Stimulated activated CD4-positive, alpha-beta T cell treated with anti-CD3 and anti-CD28 coated beads, TNF-alpha, amount 100 ng/mL, for 24 hours (primary cell): ENCODE measurements at regions not wholly inside any gene's neighbourhood (a gene's known extent, or its start where the extent isn't known, plus 50 kb on each side); places are given as distances from the start of the nearest gene placed in this dataset.

Experiments
- DNase-seq, 3 experiments: peaks; one replicate each; pipeline ENCODE4 v3.0.0-alpha.2; 2020; ENCODE audit warnings: low read depth in 3 of 3

DNA sequence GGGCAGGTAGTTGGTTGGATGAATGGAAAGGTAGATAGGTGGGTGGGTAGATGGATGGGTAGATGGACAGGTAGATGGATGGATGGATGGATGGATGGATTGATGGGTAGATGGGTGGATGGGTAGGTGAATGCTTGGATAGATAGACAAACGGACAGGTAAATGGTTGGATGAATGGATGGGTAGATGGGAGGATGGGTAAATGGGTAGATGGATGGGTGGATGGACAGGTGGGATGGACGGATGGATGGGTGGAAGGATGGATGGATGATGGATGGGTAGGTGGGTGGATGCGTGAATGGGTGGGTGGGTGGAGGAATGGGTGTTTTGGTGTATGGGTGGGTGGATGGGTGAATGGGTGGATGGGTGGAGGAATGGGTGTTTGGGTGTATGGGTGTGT is 50.1 kb upstream of the ASAP2 start:
- no peak for DNase-seq

DNA sequence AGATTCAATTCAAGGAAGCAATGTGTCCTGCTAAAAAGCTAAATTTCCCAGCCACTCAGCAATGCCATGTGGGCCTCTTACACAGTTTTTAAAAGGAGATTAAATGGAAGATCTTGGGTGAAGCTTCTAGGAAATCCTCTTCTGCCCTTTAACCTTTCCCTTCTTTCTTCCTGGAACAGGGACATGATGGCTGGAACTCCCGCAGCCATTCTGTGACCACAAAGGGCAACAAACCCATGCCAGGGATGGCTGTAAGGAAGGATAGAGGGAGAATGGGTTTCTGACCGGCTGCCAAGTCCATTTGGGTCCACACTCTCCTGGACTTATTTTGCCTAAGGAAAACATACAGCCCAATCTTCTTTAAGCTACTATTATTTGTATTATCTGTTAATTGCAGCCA is 52.6 kb upstream of the ASAP2 start:
- no peak for DNase-seq

DNA sequence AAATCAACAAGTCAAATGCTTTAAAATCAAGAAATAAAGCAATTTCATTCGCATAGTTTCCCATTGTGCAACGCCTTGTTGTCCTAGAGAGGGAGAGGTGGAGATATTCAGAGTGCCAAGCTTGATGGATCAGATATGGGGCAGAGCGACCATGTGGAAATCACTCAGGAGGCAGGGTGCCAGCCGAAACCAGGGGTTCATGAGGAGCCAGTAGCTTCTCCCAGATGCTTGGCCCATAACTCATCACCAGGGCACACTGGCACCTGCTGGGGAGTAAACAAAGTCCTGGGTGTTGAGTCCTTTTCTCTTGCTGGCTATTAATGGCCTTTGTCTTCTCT is 53.0 kb upstream of the ASAP2 start:
- no peak for DNase-seq

DNA sequence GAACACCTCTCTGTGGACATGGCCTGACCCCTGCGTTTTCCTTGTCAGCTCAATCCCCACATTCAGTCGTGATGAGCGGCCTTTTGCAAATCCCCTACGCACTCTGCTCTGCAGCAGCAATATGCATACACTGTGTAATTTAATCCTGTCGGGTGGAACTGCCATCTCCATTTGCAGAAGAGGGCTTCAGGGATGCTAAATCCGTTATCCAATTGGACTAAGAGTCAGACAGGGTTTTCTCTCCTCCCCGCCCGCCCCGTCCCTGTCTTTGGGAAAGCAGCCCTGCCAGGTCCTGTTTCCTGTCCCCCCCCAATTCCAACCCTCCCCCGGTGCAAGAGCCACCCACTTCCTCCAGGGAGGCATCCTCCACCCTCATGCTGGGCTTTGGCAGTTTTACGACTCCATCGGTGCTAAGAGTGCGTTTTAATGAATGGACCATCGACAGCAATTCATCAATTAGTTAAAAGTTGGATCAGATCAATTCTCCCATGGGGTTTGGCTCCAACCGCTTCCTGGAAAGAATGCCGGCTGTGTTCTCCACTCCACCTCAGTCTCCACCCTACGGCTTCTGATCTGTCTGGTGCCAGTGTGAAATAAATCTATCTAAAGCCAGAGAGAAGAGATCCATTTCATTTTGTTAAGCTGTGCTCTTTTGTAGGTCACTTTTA is 53.5 kb upstream of the ASAP2 start:
- DNase-seq = no peak

DNA sequence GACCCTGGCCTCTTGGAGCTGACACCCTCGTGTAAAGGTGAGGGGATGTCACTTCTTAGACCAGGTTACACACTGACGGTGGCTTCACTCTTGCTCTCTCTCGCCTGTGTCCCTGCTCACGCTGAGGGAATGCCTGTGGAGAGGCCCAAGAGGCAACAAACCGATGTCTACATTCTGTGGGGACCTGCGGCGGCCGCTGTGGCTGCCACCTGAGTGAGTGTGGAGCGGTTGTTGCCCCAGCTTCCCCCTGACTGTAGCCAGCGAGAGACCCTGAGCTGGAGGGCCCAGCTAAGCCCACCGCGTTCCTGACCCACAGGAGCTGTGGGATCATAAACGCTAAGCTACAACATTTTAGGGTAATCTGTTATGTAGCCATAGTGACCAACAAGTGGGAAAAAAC is 55.7 kb upstream of the ASAP2 start:
- no peak for DNase-seq

DNA sequence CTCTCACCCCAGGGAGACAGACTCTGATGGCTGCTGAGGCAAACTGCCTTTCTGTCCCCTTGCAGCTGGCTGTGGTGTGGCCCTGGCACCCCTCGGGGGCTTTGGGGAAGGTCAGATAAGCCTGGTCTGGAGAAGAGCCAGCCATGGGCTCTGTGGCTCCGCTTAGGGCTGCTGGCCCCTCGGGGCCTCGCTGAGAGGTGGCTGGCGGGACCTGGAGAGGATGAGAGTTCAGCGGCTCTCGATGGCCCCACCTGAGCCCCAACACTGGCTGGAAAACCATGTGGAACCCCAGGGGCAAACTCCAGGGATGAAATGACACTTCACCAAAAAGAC is 56.1 kb upstream of the ASAP2 start:
- DNase-seq = no peak

DNA sequence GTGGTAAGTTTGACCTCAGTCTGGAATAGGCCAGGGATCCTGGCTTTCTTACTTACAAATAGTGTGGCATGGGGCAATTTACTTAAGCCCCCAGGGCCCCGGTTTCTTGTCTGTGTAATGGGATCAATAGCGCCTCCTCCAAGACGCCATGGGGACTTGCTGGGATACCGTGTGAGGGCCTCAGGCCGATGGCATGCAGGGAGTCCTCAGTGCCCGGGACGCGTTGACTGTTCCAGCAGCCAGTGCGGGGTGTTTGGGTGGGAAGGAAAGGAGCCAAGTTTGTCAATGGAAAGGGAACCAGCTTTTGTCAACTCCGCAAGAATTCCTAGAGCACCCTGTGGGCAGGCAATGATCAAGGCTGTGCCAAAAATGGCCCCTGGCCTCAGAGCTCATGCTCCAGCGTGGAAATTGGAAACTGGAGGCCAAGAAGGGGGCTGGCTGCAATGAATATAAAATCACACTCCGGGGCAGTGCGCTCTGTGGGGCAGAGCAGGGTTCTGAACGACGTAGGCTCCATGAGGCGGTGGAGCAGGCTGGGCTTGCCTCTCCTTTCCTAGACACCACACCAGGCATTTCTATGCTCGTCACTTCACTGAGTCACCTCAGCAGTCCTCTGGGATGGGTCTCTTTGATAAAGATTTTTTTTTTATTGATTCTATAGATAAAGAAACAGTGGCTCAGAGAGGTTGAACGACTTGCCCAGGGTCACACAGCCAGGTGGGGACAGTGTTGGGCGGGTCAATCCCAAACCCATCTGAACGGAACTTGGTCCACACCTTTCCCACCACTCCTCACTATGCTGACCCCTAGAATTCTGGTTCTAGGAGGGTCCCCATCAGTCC is 56.7 kb upstream of the ASAP2 start:
- no peak for DNase-seq

DNA sequence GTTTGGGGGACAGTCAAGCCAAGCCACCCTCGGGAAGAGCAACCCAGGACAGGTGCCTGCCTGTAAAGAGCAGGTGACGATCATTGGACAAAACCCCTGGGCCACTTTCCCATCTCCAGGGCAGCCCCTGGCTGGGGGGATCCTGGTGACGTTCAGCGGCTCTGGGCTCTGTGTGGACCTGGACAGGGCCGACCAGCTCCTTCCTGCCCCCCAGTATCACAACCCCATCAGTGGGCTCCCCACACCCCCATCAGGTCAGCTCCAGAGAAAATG is 57.3 kb upstream of the ASAP2 start:
- DNase-seq = no peak

DNA sequence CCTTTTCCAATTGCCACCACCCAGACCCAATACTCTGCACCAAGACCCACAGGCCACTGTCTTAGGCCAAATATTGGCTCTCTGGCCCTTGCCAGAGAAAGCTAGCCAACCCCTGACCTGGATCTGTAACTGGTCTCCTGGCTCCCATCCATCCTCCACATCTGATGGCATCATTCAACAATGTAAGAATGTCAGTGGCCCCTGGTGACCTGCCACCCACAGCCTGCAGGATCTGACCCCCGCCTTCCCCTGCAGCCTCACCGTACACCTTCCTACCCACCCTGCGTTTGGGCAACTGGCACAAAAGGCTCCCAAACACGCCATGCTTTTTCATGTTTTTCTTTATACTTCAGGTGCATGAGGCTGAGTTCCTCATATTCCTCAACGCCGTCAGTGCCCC is 60.0 kb upstream of the ASAP2 start:
- no peak for DNase-seq

DNA sequence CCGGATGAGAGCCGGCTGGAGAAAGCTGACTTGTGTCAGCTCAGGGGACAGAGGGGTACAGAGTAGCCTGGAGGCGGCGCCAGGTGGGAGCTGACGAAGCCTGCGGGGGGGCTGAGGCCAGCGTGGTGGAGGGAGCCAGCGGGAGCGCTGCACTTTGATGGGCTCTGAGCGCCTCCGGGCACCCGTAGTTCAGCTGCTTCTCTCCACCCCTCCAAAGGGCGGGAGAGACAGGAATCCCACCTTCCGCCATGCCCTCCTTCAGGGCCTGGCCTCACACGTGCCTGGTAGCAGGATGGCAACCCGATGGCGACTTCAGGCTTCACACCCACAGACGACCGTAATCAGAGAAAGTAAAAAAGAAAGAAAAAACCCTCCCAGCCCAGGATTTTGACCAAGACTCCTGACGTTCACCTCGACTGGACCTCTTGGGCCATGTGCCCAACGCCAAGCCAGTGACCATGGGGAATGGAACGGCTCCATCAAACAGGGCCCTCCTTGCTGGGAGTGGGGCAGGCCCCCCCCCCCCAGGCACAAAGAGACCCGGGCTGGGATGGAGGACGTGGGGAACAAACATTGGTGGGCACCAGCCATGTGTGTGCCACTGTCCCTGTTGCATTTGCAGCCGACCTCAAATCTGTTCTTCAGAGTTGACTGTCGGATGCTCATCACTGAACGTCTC is 60.7 kb upstream of the ASAP2 start:
- no peak for DNase-seq

DNA sequence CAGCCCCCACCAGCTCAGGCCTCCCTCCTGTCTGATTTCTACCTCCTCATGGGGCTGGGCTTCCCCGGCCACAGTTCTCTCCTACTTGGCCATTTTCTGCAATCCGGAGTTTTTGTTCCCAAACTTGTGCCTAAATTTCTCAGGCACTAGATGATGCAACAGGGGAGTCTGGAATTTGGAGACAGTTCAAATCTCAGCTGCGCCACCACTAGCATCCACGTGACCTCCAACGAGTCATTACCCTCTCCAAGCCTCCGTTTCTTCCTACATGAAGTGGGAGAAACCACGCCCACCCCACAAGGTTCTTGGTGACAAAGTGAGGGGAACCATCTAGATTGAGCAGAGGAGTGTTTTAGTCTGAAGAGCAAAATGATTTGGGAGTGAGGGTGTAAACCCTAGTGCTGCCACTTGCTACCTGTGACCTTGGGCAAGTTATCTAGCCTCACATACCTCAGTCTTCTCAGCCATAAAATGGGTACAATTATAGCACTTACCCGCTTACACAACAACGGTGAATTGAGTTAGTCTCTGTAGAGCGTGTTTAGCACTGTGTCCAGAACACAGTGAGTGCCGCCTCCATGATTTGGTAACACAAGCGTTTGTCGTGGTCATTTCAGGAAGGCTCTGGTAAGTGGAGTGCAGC is 61.4 kb upstream of the ASAP2 start:
- no peak for DNase-seq

DNA sequence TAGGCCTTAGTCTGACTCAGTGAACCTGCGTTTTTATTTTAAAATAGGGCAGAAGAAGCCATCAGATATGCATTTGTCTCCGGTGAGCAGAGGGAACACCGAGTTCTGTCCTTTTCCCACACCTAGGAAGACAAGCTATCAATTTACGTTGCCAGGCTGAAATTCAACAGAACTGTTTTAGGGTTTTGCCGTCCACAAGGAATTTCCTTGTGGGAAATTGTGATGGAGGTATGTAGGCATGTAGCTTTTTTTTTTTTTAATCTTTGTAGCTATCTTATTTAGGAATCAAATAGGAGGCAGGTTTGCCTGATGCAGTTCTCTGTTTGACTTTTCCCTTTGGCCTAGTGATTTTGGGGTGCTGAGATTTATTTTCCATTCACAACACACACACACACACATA is 62.0 kb upstream of the ASAP2 start:
- DNase-seq = no peak

DNA sequence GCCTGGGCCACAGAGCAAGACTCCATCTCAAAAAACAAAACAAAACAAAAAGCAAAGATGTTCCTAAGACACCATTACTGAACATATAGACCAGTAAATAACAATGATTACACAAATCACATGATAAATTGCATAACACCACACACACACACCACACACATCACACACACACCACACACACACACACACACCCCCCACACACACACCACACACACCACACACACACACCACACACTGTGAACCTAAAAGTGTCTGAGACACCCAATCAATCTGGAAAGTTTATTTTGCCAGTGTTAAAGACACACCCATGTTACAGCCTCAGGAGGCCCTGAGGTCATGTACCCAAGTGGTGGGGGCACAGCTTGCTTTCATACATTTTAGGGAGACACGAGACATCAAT is 62.6 kb upstream of the ASAP2 start:
- no peak for DNase-seq

DNA sequence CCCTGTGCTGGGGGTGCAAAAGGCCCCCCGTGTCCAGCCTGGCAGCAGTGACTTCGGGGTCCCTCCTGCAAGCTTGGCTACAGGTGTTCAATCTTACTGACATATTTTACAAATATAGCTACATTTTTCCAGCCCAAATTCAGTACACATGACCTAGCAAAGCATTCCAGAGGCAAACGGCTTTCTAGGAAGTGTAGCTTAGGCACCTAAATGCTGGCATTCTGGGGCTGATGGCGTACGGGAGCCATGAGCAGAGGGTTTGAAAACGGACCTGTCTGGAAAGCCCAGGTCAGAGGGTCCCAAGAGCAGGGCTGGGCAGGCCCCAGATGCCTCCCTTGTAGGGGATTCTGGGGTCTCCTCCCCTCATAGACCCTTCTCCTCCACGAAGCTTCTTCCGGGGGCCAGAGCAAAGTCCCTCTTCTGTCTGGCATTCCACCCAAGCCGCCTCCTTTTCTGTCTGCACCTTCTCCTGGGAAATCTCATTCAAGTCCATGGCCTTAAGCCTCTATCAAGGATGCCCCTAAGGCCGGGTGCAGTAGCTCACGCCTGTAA is 63.3 kb upstream of the ASAP2 start:
- DNase-seq = no peak

DNA sequence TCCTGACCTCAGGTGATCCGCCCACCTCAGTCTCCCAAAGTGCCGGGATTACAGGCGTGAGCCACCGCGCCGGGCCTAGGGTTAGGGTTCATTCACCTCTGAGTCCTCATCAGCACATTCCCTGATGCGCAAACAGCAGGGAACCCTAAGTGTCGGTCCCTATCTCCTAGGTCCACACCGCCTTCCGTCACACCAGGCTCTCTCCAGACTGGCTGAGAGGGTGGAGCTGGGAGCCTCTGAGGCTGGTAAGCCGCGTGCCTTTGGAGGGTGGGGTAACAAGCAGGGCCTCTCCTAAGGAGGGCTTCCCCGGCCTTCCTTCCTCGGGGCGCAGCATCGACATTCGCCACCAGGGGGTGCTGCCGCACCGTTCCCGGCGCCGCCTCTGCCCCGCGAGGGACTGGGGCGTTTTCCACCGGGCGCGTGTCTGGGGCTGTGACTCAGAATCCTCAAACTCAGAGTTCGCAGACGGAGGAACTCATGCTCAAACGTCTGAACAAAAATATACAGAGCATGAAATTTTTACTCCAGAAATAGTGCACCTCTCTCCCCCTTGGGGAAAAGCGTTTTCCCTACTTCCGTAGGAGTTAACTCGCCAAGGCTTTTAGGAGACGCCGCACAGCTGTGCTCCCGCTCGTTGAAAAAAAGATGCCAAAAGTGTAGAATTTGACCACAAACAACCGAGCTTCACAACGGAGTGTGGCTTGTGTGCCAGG is 63.9 kb upstream of the ASAP2 start:
- peak; percentile 75 to 78 (median 76) for DNase-seq

DNA sequence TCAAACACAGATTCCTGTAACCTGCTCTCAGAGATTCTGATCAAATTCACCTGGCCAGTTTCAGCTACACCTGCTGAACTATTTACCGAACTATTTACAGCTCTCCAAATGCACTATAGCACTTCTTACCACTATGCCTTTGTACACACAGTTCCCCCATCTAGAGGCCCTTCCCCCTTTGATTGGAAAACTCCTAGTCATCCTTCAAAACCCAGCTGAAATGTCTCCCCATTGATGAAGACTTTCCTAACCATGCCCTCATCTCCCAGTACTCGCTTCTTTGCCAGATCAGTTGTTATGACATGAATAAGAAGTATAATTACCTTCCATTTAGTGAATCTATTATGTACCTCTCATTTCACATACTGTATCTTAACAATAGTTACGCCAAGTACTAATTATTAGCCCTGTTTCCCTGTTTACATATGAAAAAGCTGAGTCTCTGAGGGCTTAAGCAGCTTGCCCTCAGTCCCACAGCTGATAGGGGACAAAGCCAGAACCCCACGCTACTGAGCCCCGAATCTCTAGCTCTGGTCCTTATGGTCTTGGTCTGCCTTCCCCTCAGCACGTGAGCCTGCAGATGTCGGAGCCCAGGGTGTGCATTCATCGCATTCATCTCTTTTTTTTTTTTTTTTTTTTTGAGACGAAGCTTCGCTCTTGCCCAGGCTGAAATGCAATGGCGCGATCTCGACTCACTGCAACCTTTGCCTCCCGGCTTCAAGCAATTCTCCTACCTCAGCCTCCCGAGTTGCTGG is 64.7 kb upstream of the ASAP2 start:
- no peak for DNase-seq

DNA sequence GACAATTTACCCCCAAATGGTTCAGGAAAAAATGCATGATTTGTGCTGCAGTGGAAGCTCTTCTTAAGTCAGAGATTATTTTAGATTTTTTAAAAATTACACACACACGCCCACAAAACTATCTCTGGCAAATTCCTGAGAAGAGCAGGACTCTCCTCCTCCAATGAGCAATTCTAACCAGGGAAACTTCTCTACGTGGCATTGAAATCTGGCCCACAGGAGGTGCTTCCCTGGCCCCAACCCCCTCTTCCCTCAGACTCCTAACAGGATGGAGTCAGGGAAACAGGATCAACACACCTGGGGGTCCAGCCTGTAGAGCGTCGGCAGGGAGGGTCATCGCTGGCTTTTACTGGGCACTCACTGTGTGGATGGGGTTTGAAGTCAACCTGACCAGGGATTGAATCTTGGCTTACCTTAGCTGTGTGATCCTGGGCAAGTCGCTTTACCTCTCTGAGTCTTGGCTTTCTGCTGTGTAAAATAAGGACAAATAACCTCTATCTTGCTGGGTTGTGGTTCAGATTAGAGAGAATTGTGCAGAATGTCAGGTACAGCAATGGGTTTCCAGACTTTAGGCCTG is 65.4 kb upstream of the ASAP2 start:
- DNase-seq = no peak

DNA sequence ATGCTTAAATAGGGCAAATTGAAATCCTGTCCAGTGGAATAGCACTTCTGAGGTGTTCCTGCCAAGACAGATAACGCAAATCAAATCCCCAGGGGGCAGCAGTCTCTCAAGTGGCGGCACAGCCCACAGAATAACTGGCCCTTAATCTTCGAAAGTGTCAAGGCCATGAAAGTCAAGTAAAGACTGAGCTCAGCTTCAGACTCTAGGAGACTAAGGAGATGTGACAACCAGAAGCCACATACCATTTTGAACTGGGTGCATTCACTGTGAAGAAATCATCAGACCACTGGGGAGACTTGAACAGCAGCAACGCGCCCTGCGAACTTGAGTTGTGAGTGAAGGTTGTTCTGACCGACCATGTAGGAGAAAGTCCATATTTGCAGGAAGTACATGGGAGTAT is 66.0 kb upstream of the ASAP2 start:
- DNase-seq = no peak

DNA sequence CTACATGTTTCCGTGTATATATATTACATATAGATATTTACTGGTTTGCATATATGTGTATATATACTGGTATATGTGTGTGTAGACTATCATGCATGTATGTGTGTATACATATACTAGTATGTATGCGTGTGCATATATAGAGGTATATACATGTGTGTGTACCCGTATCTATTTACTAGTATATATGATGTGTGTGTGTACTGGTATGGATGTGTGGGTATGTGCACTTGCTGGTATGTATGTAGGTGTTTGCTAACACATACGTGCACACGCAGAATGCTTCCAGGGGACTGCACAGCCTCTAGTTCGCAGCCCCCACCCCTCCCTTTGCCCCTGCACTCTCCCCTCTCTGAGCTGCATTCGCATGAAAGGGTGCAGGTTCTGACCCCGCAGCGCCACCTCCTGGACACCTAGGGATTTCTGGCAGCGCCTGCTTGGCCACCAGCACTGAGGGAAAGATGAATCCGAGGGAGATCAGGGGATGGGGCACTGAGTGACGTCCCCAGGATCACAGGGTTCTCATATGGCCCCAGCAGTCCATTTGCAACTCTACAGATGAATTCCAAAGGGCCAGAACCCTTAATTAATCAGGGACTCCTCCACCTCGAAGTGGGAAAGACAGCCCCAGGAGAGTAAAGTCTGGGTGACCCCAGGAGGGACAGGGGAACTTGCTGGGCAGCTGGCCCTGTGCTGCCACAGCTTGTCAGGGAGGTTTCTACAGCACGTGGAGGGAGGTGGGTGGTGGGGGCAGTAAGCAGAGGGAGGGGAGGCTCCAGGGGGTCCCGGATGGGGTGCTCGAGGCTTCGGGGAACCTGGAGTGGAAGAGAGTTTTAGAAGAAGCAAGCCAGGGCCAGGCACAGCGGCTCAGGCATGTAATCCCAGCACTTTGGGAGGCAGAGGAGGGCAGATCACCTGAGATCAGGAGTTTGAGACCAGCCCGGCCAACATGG is 66.8 kb upstream of the ASAP2 start:
- DNase-seq = peak; percentile 30 to 75 (median 31)
